PC-9 (cell line): ENCODE measurements at regions not wholly inside any gene's neighbourhood (a gene's known extent, or its start where the extent isn't known, plus 50 kb on each side); places are given as distances from the start of the nearest gene placed in this dataset.

Experiments
- CTCF ChIP-seq: fragments of 200-600 bp; sonication (generic); conservative IDR thresholded peaks from 2 replicates; pipeline ENCODE4 v1.6.1; 2017; ENCODE audit warnings: mixed run types, antibody characterized with exemption, mild to moderate bottlenecking, moderate library complexity
- EZH2 ChIP-seq: fragments of 200-600 bp; sonication (generic); IDR thresholded peaks from 2 replicates; pipeline ENCODE4 v1.8.0; 2017; ENCODE audit warnings: antibody characterized with exemption, low read depth

GRCh38 chr4:151940291-151940690, 179.5 kb upstream of the GATB start:
- TF ChIP-seq EZH2 (no peak), CTCF (no peak)
